IMR-90 (cell line): ENCODE measurements at regions not wholly inside any gene's neighbourhood (a gene's known extent, or its start where the extent isn't known, plus 50 kb on each side); places are given as distances from the start of the nearest gene placed in this dataset.
A peak's percentile ranks its signal among the peaks of the same experiment; 100 is the strongest.

Source experiments
- ATAC-seq: fragments of 200-7000 bp; cut with Tn5 transposase; 2 replicates; pipeline ENCODE4 v1.9.1; 2020; ENCODE audit warnings: low read depth, mild to moderate bottlenecking, moderate library complexity
- BruUV-seq: library from RNA; stranded (reverse); fragments of 400-500 nt; replicated peaks from 2 replicates; lab custom pipeline; 2021; lab: Mats Ljungman, UMichigan
- CTCF ChIA-PET: fragments of 300-600 bp; formaldehyde crosslinking; extraction: SDS; loops from one replicate; lab custom pipeline; 2021; ENCODE audit warnings: antibody characterized with exemption; lab: Yijun Ruan, JAX
- POLR2A ChIA-PET: fragments of 300-600 bp; sonication (Branson Sonifier 250); formaldehyde crosslinking; loops from one replicate; lab custom pipeline; 2022; ENCODE audit warnings: antibody characterized with exemption; ENCODE audit not compliant: unreplicated experiment; lab: Charles Lee
- DNase-seq: peaks from one replicate; pipeline ENCODE4 v3.0.0; 2013
- H2AFZ ChIP-seq: replicated peaks from 2 replicates; pipeline ENCODE3; 2013; ENCODE audit warnings: low read length, mild to moderate bottlenecking; ENCODE audit not compliant: poor library complexity
- H2AK5ac ChIP-seq: 2 replicates; pipeline ENCODE4 v1.6.1; 2013; ENCODE audit warnings: low read depth, low read length, inconsistent platforms
- H2AK9ac ChIP-seq: replicated peaks from 2 replicates; pipeline ENCODE3; 2013; ENCODE audit warnings: mild to moderate bottlenecking, low read depth, low read length, moderate library complexity; ENCODE audit not compliant: poor library complexity
- H2BK120ac ChIP-seq: 2 replicates; pipeline ENCODE4 v1.6.1; 2013; ENCODE audit warnings: low read depth, low read length, inconsistent platforms
- H2BK15ac ChIP-seq: 3 replicates; pipeline ENCODE4 v1.6.1; 2013; ENCODE audit warnings: low read depth, low read length, inconsistent platforms
- H2BK20ac ChIP-seq: 2 replicates; pipeline ENCODE4 v1.6.1; 2013; ENCODE audit warnings: low read depth, mild to moderate bottlenecking, inconsistent platforms, low read length, moderate library complexity
- H2BK5ac ChIP-seq: 2 replicates; pipeline ENCODE4 v1.6.1; 2013; ENCODE audit warnings: mild to moderate bottlenecking, low read depth, low read length, inconsistent platforms; ENCODE audit not compliant: poor library complexity, severe bottlenecking
- H3K14ac ChIP-seq: replicated peaks from 2 replicates; pipeline ENCODE4 v1.6.1; 2013; ENCODE audit warnings: low read depth, low read length, inconsistent platforms
- H3K18ac ChIP-seq: 2 replicates; pipeline ENCODE4 v1.6.1; 2013; ENCODE audit warnings: low read depth, low read length, control low read depth
- H3K23ac ChIP-seq: 2 replicates; pipeline ENCODE4 v1.6.1; 2013; ENCODE audit warnings: low read depth, low read length, inconsistent platforms
- H3K27ac ChIP-seq: 2 replicates; pipeline ENCODE4 v1.5.1; 2013; ENCODE audit warnings: mild to moderate bottlenecking, control low read depth, low read length; ENCODE audit not compliant: insufficient read depth
- H3K27me3 ChIP-seq: 2 replicates; pipeline ENCODE4 v1.6.1; 2013; ENCODE audit warnings: low read length; ENCODE audit not compliant: control insufficient read depth, insufficient read depth
- H3K36me3 ChIP-seq: 2 replicates; pipeline ENCODE4 v1.6.1; 2013; ENCODE audit warnings: low read length, mixed read lengths; ENCODE audit not compliant: control insufficient read depth, insufficient read depth
- H3K4ac ChIP-seq: 2 replicates; pipeline ENCODE4 v1.6.1; 2013; ENCODE audit warnings: low read depth, low read length, inconsistent platforms
- H3K4me1 ChIP-seq: 2 replicates; pipeline ENCODE4 v1.6.1; 2013; ENCODE audit warnings: low read length, mixed read lengths; ENCODE audit not compliant: control insufficient read depth, insufficient read depth
- H3K4me2 ChIP-seq: 2 replicates; pipeline ENCODE4 v1.6.1; 2013; ENCODE audit warnings: low read depth, mild to moderate bottlenecking, control low read depth, low read length, moderate library complexity
- H3K4me3 ChIP-seq: 2 replicates; pipeline ENCODE4 v1.5.1; 2013; ENCODE audit warnings: low read depth, mild to moderate bottlenecking, control low read depth, low read length, moderate library complexity; ENCODE audit not compliant: insufficient read depth
- H3K56ac ChIP-seq: 2 replicates; pipeline ENCODE4 v1.6.1; 2013; ENCODE audit warnings: low read length, inconsistent platforms; ENCODE audit not compliant: insufficient read depth; ENCODE audit errors: extremely low read depth
- H3K79me1 ChIP-seq, 2 experiments: 2 replicates each; pipeline ENCODE4 v1.6.1; 2013; ENCODE audit warnings: low read length in 2 of 2, inconsistent platforms in 1 of 2, low read depth in 1 of 2
- H3K9ac ChIP-seq: 2 replicates; pipeline ENCODE4 v1.6.1; 2013; ENCODE audit warnings: low read depth, low read length, control low read depth
- H3K9me1 ChIP-seq: 2 replicates; pipeline ENCODE4 v1.6.1; 2013; ENCODE audit warnings: low read length, inconsistent platforms; ENCODE audit not compliant: insufficient read depth
- H3K9me3 ChIP-seq: 2 replicates; pipeline ENCODE4 v1.6.1; 2013; ENCODE audit warnings: low read length; ENCODE audit not compliant: control insufficient read depth, insufficient read depth
- H4K20me1 ChIP-seq: 2 replicates; pipeline ENCODE4 v1.6.1; 2013; ENCODE audit warnings: low read length, inconsistent platforms; ENCODE audit not compliant: insufficient read depth
- H4K5ac ChIP-seq: 2 replicates; pipeline ENCODE4 v1.6.1; 2013; ENCODE audit warnings: mild to moderate bottlenecking, low read depth, low read length, control low read depth
- H4K8ac ChIP-seq, 2 experiments: 2 replicates each; pipeline ENCODE4 v1.6.1; 2013; ENCODE audit warnings: low read depth in 2 of 2, low read length in 2 of 2, control low read depth in 1 of 2, inconsistent platforms in 1 of 2
- H4K91ac ChIP-seq: 2 replicates; pipeline ENCODE4 v1.6.1; 2013; ENCODE audit warnings: low read depth, low read length, inconsistent platforms; ENCODE audit not compliant: insufficient read depth
- BHLHE40 ChIP-seq: fragments of 150-350 bp; IDR thresholded peaks from 2 replicates; pipeline ENCODE4 v1.6.1; 2016; ENCODE audit warnings: mild to moderate bottlenecking, low read depth, low read length
- CEBPB ChIP-seq: IDR thresholded peaks from 2 replicates; pipeline ENCODE4 v1.6.1; 2012; ENCODE audit warnings: low read depth, low read length, improper control_type of control experiment
- CHD1 ChIP-seq: IDR thresholded peaks from 2 replicates; pipeline ENCODE4 v1.6.1; 2012; ENCODE audit warnings: low read depth, low read length, improper control_type of control experiment
- CTCF ChIP-seq: conservative IDR thresholded peaks from 2 replicates; pipeline ENCODE4 v1.5.1; 2012; ENCODE audit warnings: mild to moderate bottlenecking, low read depth, low read length, improper control_type of control experiment
- FOS ChIP-seq: fragments of 150-350 bp; IDR thresholded peaks from 2 replicates; pipeline ENCODE4 v1.6.1; 2016; ENCODE audit warnings: low read depth, low read length
- MAFK ChIP-seq: IDR thresholded peaks from 2 replicates; pipeline ENCODE4 v1.6.1; 2012; ENCODE audit warnings: low read depth, low read length, improper control_type of control experiment
- MAZ ChIP-seq: IDR thresholded peaks from 2 replicates; pipeline ENCODE4 v1.6.1; 2012; ENCODE audit warnings: low read depth, mild to moderate bottlenecking, low read length, improper control_type of control experiment, moderate library complexity, borderline replicate concordance
- MXI1 ChIP-seq: IDR thresholded peaks from 2 replicates; pipeline ENCODE4 v1.6.1; 2012; ENCODE audit warnings: low read depth, mild to moderate bottlenecking, low read length, moderate library complexity, borderline replicate concordance
- NFE2L2 ChIP-seq: fragments of 150-350 bp; IDR thresholded peaks from 2 replicates; pipeline ENCODE4 v1.6.1; 2016; ENCODE audit warnings: low read depth, mild to moderate bottlenecking, low read length
- POLR2A ChIP-seq: IDR thresholded peaks from 2 replicates; pipeline ENCODE4 v1.6.1; 2012; ENCODE audit warnings: mild to moderate bottlenecking, low read depth, low read length
- RAD21 ChIP-seq: IDR thresholded peaks from 2 replicates; pipeline ENCODE4 v1.6.1; 2012; ENCODE audit warnings: low read length, improper control_type of control experiment
- RCOR1 ChIP-seq: IDR thresholded peaks from 2 replicates; pipeline ENCODE4 v1.6.1; 2012; ENCODE audit warnings: mild to moderate bottlenecking, low read length, improper control_type of control experiment; ENCODE audit not compliant: insufficient replicate concordance
- SMC3 ChIP-seq: fragments of 150-350 bp; IDR thresholded peaks from 2 replicates; pipeline ENCODE4 v1.6.1; 2016; ENCODE audit warnings: low read depth, mild to moderate bottlenecking, antibody characterized with exemption, low read length, moderate library complexity
- WGBS, 2 experiments: methylation state at CpG; one replicate each; pipeline versions ENCODE4 v1.1.5 to v1.1.7; 2013; ENCODE audit warnings: missing lambda C conversion rate in 2 of 2; ENCODE audit not compliant: insufficient read length in 1 of 2; ENCODE audit errors: extremely low coverage in 2 of 2; 5-methylcytosine and 5-hydroxymethylcytosine counted together
- dilution Hi-C: fragments of 300-500 bp; cut with HindIII; formaldehyde crosslinking; loops from one replicate; pipeline ENCODE4 v1.14.3; 2018; ENCODE audit warnings: low sequenced_read_pairs; ENCODE audit not compliant: unreplicated experiment
- in situ Hi-C: fragments of 300-500 bp; cut with MboI; formaldehyde crosslinking; loops from 3 replicates; pipeline ENCODE4 v1.14.3; 2019; ENCODE audit warnings: low sequenced_read_pairs, inconsistent platforms, mixed read lengths
- intact Hi-C: fragments of 100-400 bp; cut with micrococcal nuclease; formaldehyde crosslinking; loops from 2 replicates; pipeline ENCODE4 v1.10.0; 2022
- TF ChIP-seq, protein P1 (sequence below): fragments of 150-350 bp; IDR thresholded peaks from 2 replicates; pipeline ENCODE4 v1.6.1; 2017; ENCODE audit warnings: mild to moderate bottlenecking, antibody characterized with exemption, low read length, low read depth
- TF ChIP-seq, protein P2 (sequence below): fragments of 150-350 bp; IDR thresholded peaks from 2 replicates; pipeline ENCODE4 v1.6.1; 2016; ENCODE audit warnings: low read depth, mild to moderate bottlenecking, low read length, moderate library complexity, borderline replicate concordance

DNA sequence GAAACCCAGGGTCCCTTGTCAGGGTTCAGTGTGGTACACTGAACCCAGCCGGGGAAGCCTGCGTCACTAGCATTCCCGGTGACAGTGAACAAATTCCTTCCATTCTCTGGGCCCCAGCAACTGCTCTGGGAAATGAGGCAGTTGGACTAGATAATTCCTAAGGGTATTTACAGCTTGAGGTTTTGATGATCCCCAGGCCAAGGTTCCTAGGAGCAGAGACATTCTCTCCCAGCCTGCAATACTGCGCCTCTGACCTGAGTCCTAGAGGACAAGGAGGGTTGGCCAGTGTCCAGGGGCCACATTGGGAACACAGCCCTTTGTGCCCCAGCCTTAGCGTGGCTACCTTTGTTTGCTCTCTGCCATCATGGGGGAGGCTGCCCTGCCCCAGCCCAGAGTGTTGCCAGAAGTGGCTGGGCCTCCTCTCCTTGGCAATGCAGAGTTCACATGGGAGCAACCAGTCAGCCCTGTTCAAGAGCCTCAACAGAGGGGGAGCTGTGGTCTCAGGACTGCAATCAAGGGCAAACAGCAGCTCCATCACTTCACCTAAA, 178.2 kb downstream of the SEC61B start:
- peak overlapping the region; percentile 82 for H2BK120ac ChIP-seq
- H3K9me1 ChIP-seq = peaks cover 29% of the 10 kb centered on the region
- H3K9ac ChIP-seq = no peak overlapping the region
- peak overlapping the region; percentile 64; the same call in 1 of the 3 replicates for H2BK15ac ChIP-seq
- 0 out of 2 replicates have a peak, but pooled peaks cover 1% of the 10 kb centered on the region for H3K9me3 ChIP-seq
- peak overlapping the region; percentile 19; the same call in 1 of the 2 replicates for H4K5ac ChIP-seq
- no peaks in the 10 kb centered on the region for H4K20me1 ChIP-seq
- DNase-seq = no peak
- BruUV-seq = no TSS peak
- intact Hi-C loops (no loop called here), in situ Hi-C loops (no loop called here), dilution Hi-C loops (no loop called here)
- TF ChIP-seq MAZ (no peak), CTCF (no peak), CHD1 (no peak), RCOR1 (no peak), NFE2L2 (no peak), MXI1 (no peak), CEBPB (no peak), MAFK (no peak), FOS (no peak), RAD21 (no peak), POLR2A (no peak), SMC3 (no peak), BHLHE40 (no peak)
- TF ChIP-seq, protein P1, sequence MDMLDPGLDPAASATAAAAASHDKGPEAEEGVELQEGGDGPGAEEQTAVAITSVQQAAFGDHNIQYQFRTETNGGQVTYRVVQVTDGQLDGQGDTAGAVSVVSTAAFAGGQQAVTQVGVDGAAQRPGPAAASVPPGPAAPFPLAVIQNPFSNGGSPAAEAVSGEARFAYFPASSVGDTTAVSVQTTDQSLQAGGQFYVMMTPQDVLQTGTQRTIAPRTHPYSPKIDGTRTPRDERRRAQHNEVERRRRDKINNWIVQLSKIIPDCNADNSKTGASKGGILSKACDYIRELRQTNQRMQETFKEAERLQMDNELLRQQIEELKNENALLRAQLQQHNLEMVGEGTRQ = no peak
- TF ChIP-seq, protein P2, sequence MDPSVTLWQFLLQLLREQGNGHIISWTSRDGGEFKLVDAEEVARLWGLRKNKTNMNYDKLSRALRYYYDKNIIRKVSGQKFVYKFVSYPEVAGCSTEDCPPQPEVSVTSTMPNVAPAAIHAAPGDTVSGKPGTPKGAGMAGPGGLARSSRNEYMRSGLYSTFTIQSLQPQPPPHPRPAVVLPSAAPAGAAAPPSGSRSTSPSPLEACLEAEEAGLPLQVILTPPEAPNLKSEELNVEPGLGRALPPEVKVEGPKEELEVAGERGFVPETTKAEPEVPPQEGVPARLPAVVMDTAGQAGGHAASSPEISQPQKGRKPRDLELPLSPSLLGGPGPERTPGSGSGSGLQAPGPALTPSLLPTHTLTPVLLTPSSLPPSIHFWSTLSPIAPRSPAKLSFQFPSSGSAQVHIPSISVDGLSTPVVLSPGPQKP = no peak
- ChIA-PET CTCF (no interaction called here), POLR2A (no interaction called here)
- peaks cover 21% of the 10 kb centered on the region for H3K4me1 ChIP-seq
- peak overlapping the region; percentile 37 to 69; a peak in 2 of 4 replicates for H4K8ac ChIP-seq
- H4K91ac ChIP-seq = peak overlapping the region; percentile 73
- peak overlapping the region; percentile 90 for H2BK20ac ChIP-seq
- no peak overlapping the region for H3K27ac ChIP-seq
- H3K23ac ChIP-seq = peak overlapping the region; percentile 75; the same call in 1 of the 2 replicates
- peak overlapping the region; percentile 92 for H3K14ac ChIP-seq
- peak overlapping the region; percentile 84 for H2AK5ac ChIP-seq
- no peaks in the 10 kb centered on the region for H3K27me3 ChIP-seq
- WGBS, 2 experiments = 100% methylated on average over 1 of the region's 5 CpGs; no CpG with 5 or more reads in 1 of the 2 experiments
- peak overlapping the region; percentile 73 for H2AK9ac ChIP-seq
- H3K18ac ChIP-seq = peak overlapping the region; percentile 20; the same call in 1 of the 2 replicates
- no peak overlapping the region for H3K56ac ChIP-seq
- H3K4me2 ChIP-seq = no peak overlapping the region
- no peaks in the 10 kb centered on the region for H3K79me1 ChIP-seq
- no peak overlapping the region for H3K4me3 ChIP-seq
- H2AFZ ChIP-seq = peak overlapping the region; percentile 67
- no peak overlapping the region for H2BK5ac ChIP-seq
- ATAC-seq = no peak
- H3K36me3 ChIP-seq = no peaks in the 10 kb centered on the region
- H3K4ac ChIP-seq = peak overlapping the region; percentile 85
